OCI-LY3 (cell line): ENCODE measurements at regions not wholly inside any gene's neighbourhood (a gene's known extent, or its start where the extent isn't known, plus 50 kb on each side); places are given as distances from the start of the nearest gene placed in this dataset.

ENCODE experiments used
- H2AFZ ChIP-seq: fragments of 200-600, 300-600 bp; shearing (Covaris generic); 2 replicates; pipeline ENCODE4 v1.6.0; 2014; ENCODE audit warnings: antibody characterized with exemption, low read depth, low read length
- H3K27ac ChIP-seq: fragments of 200-600, 300-600 bp; sonication (generic); 2 replicates; pipeline ENCODE4 v1.5.1; 2014; ENCODE audit warnings: mild to moderate bottlenecking, low read length, moderate library complexity, mixed read lengths
- H3K27me3 ChIP-seq: fragments of 200-600, 300-600 bp; sonication (generic); 2 replicates; pipeline ENCODE4 v1.6.1; 2014; ENCODE audit warnings: low read depth, low read length, mixed read lengths
- H3K36me3 ChIP-seq: fragments of 200-600, 300-600 bp; sonication (generic); replicated peaks from 2 replicates; pipeline ENCODE3; 2014; ENCODE audit warnings: low read depth, low read length, mixed read lengths
- H3K4me1 ChIP-seq: fragments of 300-600, 200-600 bp; sonication (generic); 2 replicates; pipeline ENCODE4 v1.6.1; 2014; ENCODE audit warnings: low read length, mixed read lengths
- H3K4me2 ChIP-seq: fragments of 200-600, 300-600 bp; sonication (generic); 2 replicates; pipeline ENCODE4 v1.6.1; 2014; ENCODE audit warnings: low read length, mixed read lengths
- H3K4me3 ChIP-seq: fragments of 300-600, 200-600 bp; sonication (generic); 2 replicates; pipeline ENCODE4 v1.5.1; 2014; ENCODE audit warnings: antibody characterized with exemption, mild to moderate bottlenecking, low read length, moderate library complexity
- H3K79me2 ChIP-seq: fragments of 300-600, 200-600 bp; shearing (Covaris generic); 2 replicates; pipeline ENCODE4 v1.6.1; 2014; ENCODE audit warnings: mild to moderate bottlenecking, low read length, mixed read lengths
- H3K9ac ChIP-seq: fragments of 300-600, 200-600 bp; shearing (Covaris generic); 2 replicates; pipeline ENCODE4 v1.6.0; 2014; ENCODE audit warnings: mild to moderate bottlenecking, low read length, moderate library complexity
- H3K9me3 ChIP-seq: fragments of 200-600, 300-600 bp; shearing (Covaris generic); 2 replicates; pipeline ENCODE4 v1.6.1; 2014; ENCODE audit warnings: low read length, mixed read lengths; ENCODE audit not compliant: insufficient read depth
- H4K20me1 ChIP-seq: fragments of 200-600, 300-600 bp; sonication (generic); 2 replicates; pipeline ENCODE4 v1.6.1; 2016; ENCODE audit warnings: low read length, mixed read lengths; ENCODE audit not compliant: insufficient read depth
- EZH2phosphoT487 ChIP-seq: fragments of 200-600 bp; shearing (Covaris generic); IDR thresholded peaks from 2 replicates; pipeline ENCODE4 v1.6.1; 2018; ENCODE audit warnings: antibody characterized with exemption, mixed run types, low read depth
- TF ChIP-seq, protein P1 (sequence below): fragments of 200-600, 300-600 bp; sonication (generic); IDR thresholded peaks from 2 replicates; pipeline ENCODE4 v1.5.1; 2014; ENCODE audit warnings: antibody characterized with exemption, low read length, low read depth

DNA sequence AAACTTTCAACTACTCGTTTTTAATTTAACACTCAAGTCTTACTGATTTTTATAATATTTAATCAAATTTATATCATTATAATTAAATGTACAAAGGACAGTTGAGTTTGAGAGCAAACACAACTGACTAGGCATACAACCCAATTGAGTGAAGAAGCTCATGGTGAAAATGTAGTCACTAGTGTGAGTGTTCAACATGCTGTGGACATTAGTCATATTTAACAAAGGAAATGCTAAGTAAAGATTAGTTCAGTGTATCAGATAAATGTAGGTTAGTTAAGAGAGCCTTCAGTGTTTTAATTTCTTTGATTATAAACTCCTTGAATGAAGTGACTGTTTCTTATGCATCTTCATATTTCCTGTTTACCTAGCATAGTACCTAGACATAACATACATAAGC, 444.2 kb upstream of the GOLIM4 start:
- H3K9ac ChIP-seq = no peak overlapping the region
- H3K4me3 ChIP-seq = no peak overlapping the region
- H3K9me3 ChIP-seq = no peaks in the 10 kb centered on the region
- no peaks in the 10 kb centered on the region for H3K27me3 ChIP-seq
- H4K20me1 ChIP-seq = no peaks in the 10 kb centered on the region
- H3K4me1 ChIP-seq = no peaks in the 10 kb centered on the region
- TF ChIP-seq, protein P1, sequence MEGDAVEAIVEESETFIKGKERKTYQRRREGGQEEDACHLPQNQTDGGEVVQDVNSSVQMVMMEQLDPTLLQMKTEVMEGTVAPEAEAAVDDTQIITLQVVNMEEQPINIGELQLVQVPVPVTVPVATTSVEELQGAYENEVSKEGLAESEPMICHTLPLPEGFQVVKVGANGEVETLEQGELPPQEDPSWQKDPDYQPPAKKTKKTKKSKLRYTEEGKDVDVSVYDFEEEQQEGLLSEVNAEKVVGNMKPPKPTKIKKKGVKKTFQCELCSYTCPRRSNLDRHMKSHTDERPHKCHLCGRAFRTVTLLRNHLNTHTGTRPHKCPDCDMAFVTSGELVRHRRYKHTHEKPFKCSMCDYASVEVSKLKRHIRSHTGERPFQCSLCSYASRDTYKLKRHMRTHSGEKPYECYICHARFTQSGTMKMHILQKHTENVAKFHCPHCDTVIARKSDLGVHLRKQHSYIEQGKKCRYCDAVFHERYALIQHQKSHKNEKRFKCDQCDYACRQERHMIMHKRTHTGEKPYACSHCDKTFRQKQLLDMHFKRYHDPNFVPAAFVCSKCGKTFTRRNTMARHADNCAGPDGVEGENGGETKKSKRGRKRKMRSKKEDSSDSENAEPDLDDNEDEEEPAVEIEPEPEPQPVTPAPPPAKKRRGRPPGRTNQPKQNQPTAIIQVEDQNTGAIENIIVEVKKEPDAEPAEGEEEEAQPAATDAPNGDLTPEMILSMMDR = no peak
- TF ChIP-seq EZH2phosphoT487 = no peak
- H3K79me2 ChIP-seq = no peaks in the 10 kb centered on the region
- no peak overlapping the region for H3K4me2 ChIP-seq
- H2AFZ ChIP-seq = no peak overlapping the region
- no peaks in the 10 kb centered on the region for H3K36me3 ChIP-seq
- no peak overlapping the region for H3K27ac ChIP-seq

DNA sequence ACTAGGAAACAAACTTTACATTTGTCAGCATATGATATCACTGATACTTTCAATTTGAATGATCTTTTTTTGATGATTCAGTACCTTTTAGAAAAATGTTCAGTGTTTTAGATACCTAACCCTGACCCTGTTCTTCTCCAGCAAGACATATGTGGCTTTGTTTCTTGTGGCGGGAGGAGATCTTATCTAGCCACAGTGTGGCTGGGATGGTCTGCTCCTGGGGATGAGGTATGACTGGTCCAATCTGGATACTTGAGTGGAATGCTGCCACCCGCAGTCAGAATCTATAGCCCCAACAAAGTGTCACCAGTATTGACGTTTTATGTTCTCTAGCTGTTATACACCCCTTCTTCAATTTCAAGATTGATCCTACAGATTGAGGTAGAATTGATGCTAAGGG, 439.0 kb upstream of the GOLIM4 start:
- H3K4me3 ChIP-seq = no peak overlapping the region
- no peaks in the 10 kb centered on the region for H4K20me1 ChIP-seq
- no peak overlapping the region for H3K27ac ChIP-seq
- no peak overlapping the region for H3K9ac ChIP-seq
- H3K9me3 ChIP-seq = no peaks in the 10 kb centered on the region
- no peak overlapping the region for H2AFZ ChIP-seq
- H3K36me3 ChIP-seq = no peaks in the 10 kb centered on the region
- no peak overlapping the region for H3K4me2 ChIP-seq
- no peaks in the 10 kb centered on the region for H3K27me3 ChIP-seq
- no peaks in the 10 kb centered on the region for H3K4me1 ChIP-seq
- no peak for TF ChIP-seq EZH2phosphoT487
- TF ChIP-seq, protein P1 = peak; percentile 20
- H3K79me2 ChIP-seq = no peaks in the 10 kb centered on the region

DNA sequence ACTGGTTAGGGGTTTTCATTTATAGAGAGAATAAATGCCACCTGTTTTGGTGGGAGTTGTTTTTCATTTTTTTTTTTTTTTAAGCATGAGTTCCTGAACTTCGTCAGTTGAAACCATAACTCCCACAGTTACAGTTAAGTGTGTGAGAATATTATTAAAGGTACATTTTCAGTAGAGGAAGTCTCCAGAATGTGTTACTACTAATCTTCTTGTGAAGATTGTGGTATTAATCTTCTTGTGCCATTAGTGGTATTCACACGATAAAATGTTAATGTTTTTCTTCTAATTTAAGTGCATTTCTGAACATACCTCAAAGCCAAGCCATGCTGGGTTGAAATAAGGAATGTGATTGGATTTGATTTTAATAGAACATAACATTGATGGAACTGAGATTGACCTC, 437.9 kb upstream of the GOLIM4 start:
- no peak overlapping the region for H3K4me2 ChIP-seq
- H3K4me3 ChIP-seq = no peak overlapping the region
- no peak overlapping the region for H2AFZ ChIP-seq
- no peak overlapping the region for H3K27ac ChIP-seq
- TF ChIP-seq, protein P1 = no peak
- H3K9ac ChIP-seq = no peak overlapping the region
- H3K4me1 ChIP-seq = no peaks in the 10 kb centered on the region
- H3K79me2 ChIP-seq = no peaks in the 10 kb centered on the region
- no peaks in the 10 kb centered on the region for H3K36me3 ChIP-seq
- H3K27me3 ChIP-seq = no peaks in the 10 kb centered on the region
- no peaks in the 10 kb centered on the region for H3K9me3 ChIP-seq
- H4K20me1 ChIP-seq = no peaks in the 10 kb centered on the region

DNA sequence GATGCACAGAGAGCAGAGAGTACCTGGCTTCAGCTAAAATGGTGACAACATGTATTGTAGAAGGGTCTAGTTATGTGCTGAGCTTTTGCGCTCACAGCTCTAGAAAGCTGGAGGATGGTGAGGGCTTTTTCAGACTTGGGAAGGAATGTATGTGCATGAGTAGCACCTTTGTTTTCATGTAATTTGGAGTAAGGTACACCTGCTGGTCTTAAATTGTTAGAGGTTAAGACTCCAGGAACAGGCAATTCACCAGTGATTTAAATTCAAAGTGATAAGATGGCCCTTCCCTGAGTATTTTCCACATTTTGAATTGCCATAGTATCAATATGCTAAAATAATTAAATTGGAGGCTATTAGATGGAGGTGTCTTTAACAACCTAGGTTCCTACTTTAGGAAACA, 436.4 kb upstream of the GOLIM4 start:
- Histone ChIP-seq H2AFZ (no peak overlapping the region), H3K27ac (no peak overlapping the region), H4K20me1 (no peaks in the 10 kb centered on the region), H3K4me1 (no peaks in the 10 kb centered on the region), H3K9me3 (no peaks in the 10 kb centered on the region), H3K36me3 (no peaks in the 10 kb centered on the region), H3K4me3 (no peak overlapping the region), H3K27me3 (no peaks in the 10 kb centered on the region), H3K4me2 (no peak overlapping the region), H3K79me2 (no peaks in the 10 kb centered on the region), H3K9ac (no peak overlapping the region)
- TF ChIP-seq, protein P1 = no peak
- no peak for TF ChIP-seq EZH2phosphoT487
